GM21526 (cell line): ENCODE measurements at regions not wholly inside any gene's neighbourhood (a gene's known extent, or its start where the extent isn't known, plus 50 kb on each side); places are given as distances from the start of the nearest gene placed in this dataset.

Experiments used
- ATAC-seq: cut with Tn5 transposase; IDR thresholded peaks from one replicate; pipeline ENCODE4 v1.9.1; 2021; ENCODE audit warnings: moderate library complexity; ENCODE audit not compliant: unreplicated experiment, low FRiP score

DNA sequence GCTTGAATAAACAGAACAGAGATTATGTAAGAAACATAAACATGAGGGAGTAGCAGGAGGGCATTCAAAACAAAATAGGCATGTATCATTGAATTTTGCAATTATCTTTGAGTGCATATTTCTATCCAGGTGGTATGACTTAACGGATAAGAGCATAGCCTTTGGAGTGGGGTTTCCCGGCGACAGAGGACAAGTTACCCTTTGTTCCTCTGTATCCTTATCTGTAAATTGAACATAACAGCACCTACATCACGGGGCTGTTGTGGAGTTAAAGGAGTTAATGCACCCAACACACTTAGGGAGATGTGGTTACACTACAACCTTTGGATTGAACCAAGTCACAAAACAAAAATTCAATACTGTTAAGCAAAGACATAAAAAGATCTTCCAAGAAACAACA is 314.6 kb upstream of the KIF2A start:
- no peak for ATAC-seq

DNA sequence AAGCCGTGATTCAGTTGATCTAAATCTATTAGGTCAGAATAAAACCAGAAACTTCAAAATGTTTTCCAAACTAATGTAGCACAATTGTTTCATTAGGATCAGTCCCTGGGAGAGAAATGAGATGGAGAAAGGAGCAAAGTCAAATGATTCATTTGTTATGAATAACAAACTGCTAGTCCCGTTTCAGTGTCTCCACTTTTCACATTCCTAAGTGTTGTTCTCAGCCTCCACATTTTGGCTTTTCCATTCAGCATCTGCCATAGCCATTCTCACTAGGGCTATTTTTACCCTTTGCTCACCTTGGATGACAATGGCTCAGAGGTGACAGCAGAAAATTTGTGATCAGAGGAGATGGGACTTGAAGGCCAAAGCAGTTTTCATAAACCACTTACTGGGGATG is 314.1 kb upstream of the KIF2A start:
- no peak for ATAC-seq

DNA sequence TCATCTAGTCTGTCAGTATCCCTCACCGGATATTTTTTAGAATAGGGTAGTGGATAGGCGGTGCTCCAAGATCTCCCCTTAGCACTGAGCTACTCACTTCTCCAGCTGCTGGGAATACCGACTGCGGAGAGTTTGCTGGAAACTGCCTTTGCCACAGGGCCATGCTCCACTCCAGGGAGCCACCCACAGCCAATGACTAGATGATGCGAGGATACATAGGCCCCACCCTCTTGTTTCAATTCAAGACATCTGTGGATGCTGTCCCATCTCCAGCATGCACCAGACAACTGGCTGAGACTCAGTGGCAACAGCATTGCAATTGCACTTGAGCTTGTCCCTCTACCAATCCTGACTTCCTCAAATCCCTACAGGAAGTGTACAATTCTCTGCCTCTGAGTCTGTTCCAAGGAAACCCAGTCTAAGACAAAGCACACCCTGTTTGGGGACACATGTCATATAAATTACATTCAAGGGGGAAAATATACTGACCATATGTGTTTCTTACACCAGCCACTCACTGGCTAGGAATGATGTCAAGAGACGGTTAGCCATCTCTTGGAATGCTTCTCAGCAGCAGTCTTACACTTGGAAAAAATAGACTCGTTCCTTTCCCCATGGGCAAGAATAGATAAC is 312.6 kb upstream of the KIF2A start:
- no peak for ATAC-seq

- ATAC-seq: no peak
These were observed 311.8 kb upstream of the KIF2A start for GRCh38 chr5:61994171-61994570.

- no peak for ATAC-seq
These were observed 310.5 kb upstream of the KIF2A start for GRCh38 chr5:61995486-61995885.

GRCh38 chr5:61999371-61999770 is 306.6 kb upstream of the KIF2A start:
- ATAC-seq: no peak

GRCh38 chr5:62000646-62001045 is 305.4 kb upstream of the KIF2A start:
- no peak for ATAC-seq

- ATAC-seq: no peak
These were observed 304.4 kb upstream of the KIF2A start for GRCh38 chr5:62001640-62002039.

GRCh38 chr5:62002436-62002835 is 303.6 kb upstream of the KIF2A start:
- ATAC-seq: no peak

- no peak for ATAC-seq
These were observed 300.5 kb upstream of the KIF2A start for GRCh38 chr5:62005551-62005950.

- no peak for ATAC-seq
These were observed 298.5 kb upstream of the KIF2A start for GRCh38 chr5:62007457-62007856.

- no peak for ATAC-seq
These were observed 294.8 kb upstream of the KIF2A start for GRCh38 chr5:62011089-62011664.

GRCh38 chr5:62017092-62017491 is 288.9 kb upstream of the KIF2A start:
- no peak for ATAC-seq

- no peak for ATAC-seq
These were observed 276.7 kb upstream of the KIF2A start for GRCh38 chr5:62029303-62029702.

DNA sequence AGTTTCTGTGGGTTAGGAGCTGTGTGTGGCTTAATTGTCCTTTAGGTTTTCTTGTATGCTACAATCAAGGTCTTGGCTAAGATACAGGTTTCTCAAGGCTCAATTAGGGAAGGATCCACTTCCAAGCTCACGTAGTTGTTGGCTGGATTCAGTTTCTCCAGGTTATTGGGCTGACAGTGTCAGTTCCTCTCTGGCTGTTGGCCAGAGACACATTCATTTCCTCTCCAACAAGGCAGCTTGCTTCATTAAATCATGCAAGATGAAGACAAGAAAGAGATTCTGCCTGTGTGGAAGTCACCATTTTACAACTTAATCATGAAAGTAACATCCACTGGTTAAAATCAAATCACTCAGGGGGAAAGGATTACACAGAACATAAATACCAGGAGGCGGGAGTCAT is 275.7 kb upstream of the KIF2A start:
- ATAC-seq: no peak

DNA sequence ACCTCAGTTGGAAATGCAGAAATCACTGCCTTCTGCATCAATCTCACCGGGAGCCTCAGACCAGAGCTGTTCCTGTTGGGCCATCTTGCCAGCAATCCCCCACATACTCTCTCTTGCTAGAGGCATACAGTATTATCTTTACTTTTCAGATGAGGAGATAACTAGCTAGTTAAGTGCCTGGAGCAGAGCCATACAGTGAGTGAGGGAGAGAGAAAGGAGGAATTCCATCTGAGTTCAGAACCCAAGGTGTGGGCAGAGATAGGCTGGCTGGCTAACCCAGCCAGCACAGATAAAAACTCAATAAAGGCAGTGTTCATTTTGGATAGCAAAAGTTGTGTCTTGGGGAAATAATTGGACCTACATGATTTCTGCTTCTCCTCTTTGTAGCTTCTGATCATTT is 268.0 kb upstream of the KIF2A start:
- no peak for ATAC-seq

- no peak for ATAC-seq
These were observed 264.8 kb upstream of the KIF2A start for GRCh38 chr5:62041156-62041756.

- ATAC-seq: no peak
These were observed 264.0 kb upstream of the KIF2A start for GRCh38 chr5:62042007-62042406.

- ATAC-seq: no peak
These were observed 262.4 kb upstream of the KIF2A start for GRCh38 chr5:62043289-62044280.

GRCh38 chr5:62044989-62045388 is 261.0 kb upstream of the KIF2A start:
- no peak for ATAC-seq

DNA sequence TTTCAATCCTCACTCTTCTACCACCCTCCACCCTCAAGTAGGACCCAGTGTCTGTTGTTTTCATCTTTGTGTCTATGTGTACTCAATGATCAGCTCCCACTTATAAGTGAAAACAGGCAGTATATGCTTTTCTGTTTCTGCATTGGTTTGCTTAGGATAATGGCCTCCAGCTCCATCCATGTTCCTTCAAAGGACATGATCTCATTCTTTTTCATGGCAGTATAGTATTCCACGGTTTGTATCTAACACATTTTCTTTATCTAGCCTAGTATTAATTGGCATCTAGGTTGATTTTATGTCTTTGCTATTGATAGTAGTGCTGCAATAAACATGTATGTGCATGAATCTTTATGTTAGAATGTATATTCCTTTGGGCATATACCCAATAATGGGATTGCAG is 259.8 kb upstream of the KIF2A start:
- ATAC-seq: no peak
